MCF 10A (cell line): ENCODE measurements at regions not wholly inside any gene's neighbourhood (a gene's known extent, or its start where the extent isn't known, plus 50 kb on each side); places are given as distances from the start of the nearest gene placed in this dataset.
"Not testable (repeated sequence)": the region's sequence is repeated elsewhere in the genome, so short reads cannot be mapped to it uniquely, and the experiment has no call there.

Source experiments
- BruUV-seq: library from RNA; stranded (reverse); fragments of 400-500 nt; replicated peaks from 2 replicates; lab custom pipeline; 2021; lab: Mats Ljungman, UMichigan
- CTCF ChIA-PET: fragments of 300-600 bp; sonication (Branson Sonifier 250); formaldehyde crosslinking; extraction: SDS; loops from one replicate; lab custom pipeline; 2021; ENCODE audit warnings: antibody characterized with exemption, inconsistent platforms; lab: Yijun Ruan, JAX
- POLR2A ChIA-PET: fragments of 300-600, 350-650 bp; sonication (Branson Sonifier 250); formaldehyde crosslinking; extraction: SDS; loops from one replicate; lab custom pipeline; 2020; ENCODE audit warnings: antibody characterized with exemption, inconsistent platforms; lab: Yijun Ruan, JAX
- DNase-seq: peaks from one replicate; pipeline ENCODE4 v3.0.0-alpha.2; 2018; ENCODE audit not compliant: unreplicated experiment
- H3K27ac Mint-ChIP-seq: one replicate; pipeline ENCODE4 v1.8.0; 2022; ENCODE audit warnings: mild to moderate bottlenecking, low read depth, mixed read lengths; ENCODE audit not compliant: unreplicated experiment
- H3K27me3 Mint-ChIP-seq: one replicate; pipeline ENCODE4 v1.8.0; 2022; ENCODE audit warnings: mixed read lengths; ENCODE audit not compliant: insufficient read depth, unreplicated experiment
- H3K36me3 Mint-ChIP-seq: one replicate; pipeline ENCODE4 v1.8.0; 2022; ENCODE audit warnings: mild to moderate bottlenecking, moderate library complexity, mixed read lengths; ENCODE audit not compliant: insufficient read depth, unreplicated experiment
- H3K4me1 Mint-ChIP-seq: one replicate; pipeline ENCODE4 v1.8.0; 2022; ENCODE audit warnings: mixed read lengths; ENCODE audit not compliant: insufficient read depth, unreplicated experiment
- H3K4me3 Mint-ChIP-seq: one replicate; pipeline ENCODE4 v1.8.0; 2022; ENCODE audit warnings: mild to moderate bottlenecking, moderate library complexity, mixed read lengths; ENCODE audit not compliant: unreplicated experiment
- H3K9me3 Mint-ChIP-seq: one replicate; pipeline ENCODE4 v1.8.0; 2022; ENCODE audit warnings: mixed read lengths; ENCODE audit not compliant: unreplicated experiment
- CTCF ChIP-seq: fragments of 200-600 bp; IDR thresholded peaks from one replicate; pipeline ENCODE4 v1.8.0; 2022; ENCODE audit warnings: antibody characterized with exemption, mild to moderate bottlenecking; ENCODE audit not compliant: unreplicated experiment
- intact Hi-C: fragments of 100-400 bp; cut with micrococcal nuclease; formaldehyde crosslinking; loops from 2 replicates; pipeline ENCODE4 v1.14.1; 2022

- intact Hi-C loops = no loop called here
- no peak for TF ChIP-seq CTCF
- BruUV-seq = no TSS peak
- ChIA-PET CTCF (no interaction called here), POLR2A (interaction anchor here (1.0 to 1.6 kb wide), 2 partner anchors 14 to 81 kb away, joined by 3 to 4 read pairs; no protein-coding TSS in a partner anchor)
- Mint-ChIP-seq H3K9me3 (no peaks in the 10 kb centered on the region), H3K4me1 (peaks cover 10% of the 10 kb centered on the region), H3K27me3 (no peaks in the 10 kb centered on the region), H3K27ac (no peak overlapping the region), H3K4me3 (no peak overlapping the region), H3K36me3 (no peaks in the 10 kb centered on the region)
- no peak for DNase-seq
These were observed 80.3 kb upstream of the SKAP2 start for GRCh38 chr7:26944501-26945358.

GRCh38 chr7:26937939-26938623 is 73.7 kb upstream of the SKAP2 start:
- POLR2A ChIA-PET = interaction anchor here (1.3 kb wide), 1 partner anchor 12 kb away, joined by 3 read pairs; no protein-coding TSS in a partner anchor
- intact Hi-C loops = no loop called here
- no peak for DNase-seq
- Mint-ChIP-seq H3K27me3 (no peaks in the 10 kb centered on the region), H3K27ac (no peak overlapping the region), H3K4me1 (no peaks in the 10 kb centered on the region), H3K36me3 (no peaks in the 10 kb centered on the region), H3K9me3 (no peaks in the 10 kb centered on the region), H3K4me3 (no peak overlapping the region)
- TF ChIP-seq CTCF = no peak
- CTCF ChIA-PET = interaction anchor here (0.7 to 1.1 kb wide), 2 partner anchors 17 to 637 kb away, joined by 3 read pairs; no protein-coding TSS in a partner anchor
- BruUV-seq = no TSS peak

- ChIA-PET CTCF (interaction anchor here (1.1 kb wide), 1 partner anchor 17 kb away, joined by 3 read pairs; no protein-coding TSS in a partner anchor), POLR2A (interaction anchor here (1.3 kb wide), 1 partner anchor 13 kb away, joined by 3 read pairs; no protein-coding TSS in a partner anchor)
- no peak overlapping the region for H3K4me3 Mint-ChIP-seq
- no peaks in the 10 kb centered on the region for H3K27me3 Mint-ChIP-seq
- no peaks in the 10 kb centered on the region for H3K36me3 Mint-ChIP-seq
- intact Hi-C loops = no loop called here
- BruUV-seq = no TSS peak
- no peak for TF ChIP-seq CTCF
- no peak overlapping the region for H3K27ac Mint-ChIP-seq
- H3K4me1 Mint-ChIP-seq = no peaks in the 10 kb centered on the region
- H3K9me3 Mint-ChIP-seq = no peaks in the 10 kb centered on the region
- DNase-seq = no peak
These were observed 72.9 kb upstream of the SKAP2 start for GRCh38 chr7:26937306-26937705.

GRCh38 chr7:26932616-26933015 is 68.2 kb upstream of the SKAP2 start:
- DNase-seq, intact Hi-C loops, POLR2A ChIA-PET, H3K4me1 Mint-ChIP-seq, H3K27ac Mint-ChIP-seq, BruUV-seq, H3K4me3 Mint-ChIP-seq, H3K27me3 Mint-ChIP-seq, CTCF ChIA-PET, H3K9me3 Mint-ChIP-seq, H3K36me3 Mint-ChIP-seq: not testable (repeated sequence)
